Astrocyte of the spinal cord (primary cell): ENCODE measurements at regions not wholly inside any gene's neighbourhood (a gene's known extent, or its start where the extent isn't known, plus 50 kb on each side); places are given as distances from the start of the nearest gene placed in this dataset.
A peak's percentile ranks its signal among the peaks of the same experiment; 100 is the strongest.

Experiments
- DNase-seq: peaks from one replicate; pipeline ENCODE4 v3.0.0; 2011; ENCODE audit warnings: low read depth, low spot score
- H3K4me3 ChIP-seq: 2 replicates; pipeline ENCODE4 v1.5.1; 2011; ENCODE audit warnings: low read depth, mild to moderate bottlenecking, low read length, moderate library complexity
- in situ Hi-C: cut with HindIII; loops from 2 replicates; pipeline ENCODE4 v1.10.0; 2017; ENCODE audit warnings: low sequenced_read_pairs
- TF ChIP-seq, protein P1 (sequence below): IDR thresholded peaks from 2 replicates; pipeline ENCODE4 v1.5.1; 2012; ENCODE audit warnings: low read depth, mild to moderate bottlenecking, low read length, inconsistent platforms

GRCh38 chr17:56688151-56688550 lies 94.7 kb downstream of the NOG start:
- in situ Hi-C loops = no loop called here
- no peak overlapping the region for H3K4me3 ChIP-seq
- DNase-seq = no peak
- TF ChIP-seq, protein P1, sequence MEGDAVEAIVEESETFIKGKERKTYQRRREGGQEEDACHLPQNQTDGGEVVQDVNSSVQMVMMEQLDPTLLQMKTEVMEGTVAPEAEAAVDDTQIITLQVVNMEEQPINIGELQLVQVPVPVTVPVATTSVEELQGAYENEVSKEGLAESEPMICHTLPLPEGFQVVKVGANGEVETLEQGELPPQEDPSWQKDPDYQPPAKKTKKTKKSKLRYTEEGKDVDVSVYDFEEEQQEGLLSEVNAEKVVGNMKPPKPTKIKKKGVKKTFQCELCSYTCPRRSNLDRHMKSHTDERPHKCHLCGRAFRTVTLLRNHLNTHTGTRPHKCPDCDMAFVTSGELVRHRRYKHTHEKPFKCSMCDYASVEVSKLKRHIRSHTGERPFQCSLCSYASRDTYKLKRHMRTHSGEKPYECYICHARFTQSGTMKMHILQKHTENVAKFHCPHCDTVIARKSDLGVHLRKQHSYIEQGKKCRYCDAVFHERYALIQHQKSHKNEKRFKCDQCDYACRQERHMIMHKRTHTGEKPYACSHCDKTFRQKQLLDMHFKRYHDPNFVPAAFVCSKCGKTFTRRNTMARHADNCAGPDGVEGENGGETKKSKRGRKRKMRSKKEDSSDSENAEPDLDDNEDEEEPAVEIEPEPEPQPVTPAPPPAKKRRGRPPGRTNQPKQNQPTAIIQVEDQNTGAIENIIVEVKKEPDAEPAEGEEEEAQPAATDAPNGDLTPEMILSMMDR = no peak

GRCh38 chr17:56690441-56691291 lies 97.2 kb downstream of the NOG start:
- in situ Hi-C loops = no loop called here
- DNase-seq = no peak
- TF ChIP-seq, protein P1 = no peak
- no peak overlapping the region for H3K4me3 ChIP-seq

GRCh38 chr17:56694825-56695224 lies 101.3 kb downstream of the NOG start:
- TF ChIP-seq, protein P1 = no peak
- DNase-seq = no peak

GRCh38 chr17:56697190-56697589 lies 103.7 kb downstream of the NOG start:
- in situ Hi-C loops = no loop called here
- TF ChIP-seq, protein P1 = no peak
- no peak overlapping the region for H3K4me3 ChIP-seq
- no peak for DNase-seq

More at GRCh38 chr17:56694825-56695224, 101.3 kb downstream of the NOG start:
- in situ Hi-C loops = no loop called here
- no peak overlapping the region for H3K4me3 ChIP-seq

DNA sequence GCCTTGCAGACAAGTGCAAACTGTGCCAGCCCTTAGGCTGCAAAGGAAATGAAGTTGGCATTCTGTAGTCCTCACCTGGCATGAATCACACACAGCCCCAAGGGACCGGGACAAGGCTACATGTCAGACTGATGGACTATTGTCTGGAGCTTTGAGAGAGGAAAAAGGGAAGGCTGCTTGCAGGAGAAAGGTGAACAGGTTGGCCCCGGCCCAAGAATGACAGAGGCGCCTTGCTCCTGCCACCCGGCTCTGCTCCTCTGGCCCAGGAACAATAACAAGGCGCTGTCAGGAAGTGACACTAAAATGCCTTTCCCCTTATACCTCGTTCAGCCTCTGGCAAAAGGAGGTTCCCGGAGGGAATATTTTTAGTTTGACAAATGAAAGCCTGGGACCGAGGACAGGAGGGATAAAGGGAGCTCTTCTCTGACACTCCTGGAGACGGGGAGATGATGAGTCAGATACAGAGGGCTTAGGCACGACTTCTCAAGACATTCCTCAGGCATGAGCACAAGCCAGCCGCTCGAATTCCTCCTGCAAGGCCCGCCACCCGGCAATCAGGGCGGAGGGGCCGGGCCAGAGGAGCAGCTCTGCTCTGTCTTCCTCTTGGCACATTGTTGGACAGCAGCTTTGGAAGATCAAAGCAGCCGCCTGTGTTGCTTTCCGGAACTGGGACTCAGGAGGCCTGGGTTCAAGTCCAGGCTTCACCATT lies 105.8 kb downstream of the NOG start:
- no peak overlapping the region for H3K4me3 ChIP-seq
- TF ChIP-seq, protein P1 = no peak
- peak; percentile 96 for DNase-seq
- in situ Hi-C loops = no loop called here

DNA sequence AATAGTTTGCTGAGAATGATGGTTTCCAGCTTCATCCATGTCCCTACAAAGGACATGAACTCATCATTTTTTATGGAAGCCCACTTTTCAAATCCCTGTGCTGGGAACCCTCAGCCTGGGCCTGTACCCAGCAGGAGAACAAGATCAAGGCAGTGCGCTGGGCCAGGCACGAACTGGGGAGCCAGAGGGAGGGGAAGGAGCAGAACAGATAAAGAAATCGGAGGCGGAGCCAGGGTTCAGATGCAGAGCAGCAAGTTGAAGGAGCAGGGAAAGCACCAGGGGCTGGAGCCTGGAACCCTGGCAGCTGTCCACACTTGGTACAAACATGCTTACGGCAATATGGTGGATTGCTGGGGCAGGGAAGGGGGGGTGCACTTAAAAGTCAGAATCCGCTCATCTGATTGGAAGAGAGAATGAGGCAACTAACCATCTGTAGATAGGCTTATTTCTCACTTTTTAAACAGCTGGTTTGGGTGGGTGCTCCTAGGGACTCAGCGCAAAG lies 107.5 kb downstream of the NOG start:
- DNase-seq = no peak
- in situ Hi-C loops = no loop called here
- no peak overlapping the region for H3K4me3 ChIP-seq
- TF ChIP-seq, protein P1 = no peak
